Activated naive CD8-positive, alpha-beta T cell treated with anti-CD3 and anti-CD28 coated beads for 36 hours (primary cell): ENCODE measurements at regions not wholly inside any gene's neighbourhood (a gene's known extent, or its start where the extent isn't known, plus 50 kb on each side); places are given as distances from the start of the nearest gene placed in this dataset.
"Not testable (repeated sequence)": the region's sequence is repeated elsewhere in the genome, so short reads cannot be mapped to it uniquely, and the experiment has no call there.

Experiments
- DNase-seq: peaks from one replicate; pipeline ENCODE4 v3.0.0; 2021
- H3K27ac Mint-ChIP-seq: one replicate; pipeline ENCODE4 v1.8.0; 2022; ENCODE audit warnings: mild to moderate bottlenecking, moderate library complexity, mixed read lengths
- H3K27me3 Mint-ChIP-seq: one replicate; pipeline ENCODE4 v1.8.0; 2022; ENCODE audit warnings: mild to moderate bottlenecking, mixed read lengths
- H3K36me3 Mint-ChIP-seq: one replicate; pipeline ENCODE4 v1.8.0; 2021; ENCODE audit warnings: mild to moderate bottlenecking, mixed read lengths
- H3K4me1 Mint-ChIP-seq: one replicate; pipeline ENCODE4 v1.8.0; 2021; ENCODE audit warnings: mixed read lengths
- H3K4me3 Mint-ChIP-seq: one replicate; pipeline ENCODE4 v1.8.0; 2022; ENCODE audit warnings: mild to moderate bottlenecking, moderate library complexity, mixed read lengths
- H3K9me3 Mint-ChIP-seq: one replicate; pipeline ENCODE4 v1.8.0; 2022; ENCODE audit warnings: mixed read lengths

- no peaks in the 10 kb centered on the region for H3K9me3 Mint-ChIP-seq
- H3K27me3 Mint-ChIP-seq = peaks cover 3% of the 10 kb centered on the region
- no peaks in the 10 kb centered on the region for H3K36me3 Mint-ChIP-seq
- H3K4me1 Mint-ChIP-seq = no peaks in the 10 kb centered on the region
- DNase-seq = no peak
- no peak overlapping the region for H3K4me3 Mint-ChIP-seq
- H3K27ac Mint-ChIP-seq = no peak overlapping the region
These were observed 504.4 kb upstream of the TNP1 start for GRCh38 chr2:217364224-217364623.

- Mint-ChIP-seq H3K36me3 (no peaks in the 10 kb centered on the region), H3K4me1 (no peaks in the 10 kb centered on the region), H3K9me3 (no peaks in the 10 kb centered on the region), H3K4me3 (no peak overlapping the region), H3K27ac (no peak overlapping the region), H3K27me3 (peaks cover 3% of the 10 kb centered on the region)
- DNase-seq = no peak
These were observed 503.6 kb upstream of the TNP1 start for GRCh38 chr2:217363470-217363869.

- no peak overlapping the region for H3K4me3 Mint-ChIP-seq
- H3K27me3 Mint-ChIP-seq = peaks cover 3% of the 10 kb centered on the region
- no peak overlapping the region for H3K27ac Mint-ChIP-seq
- no peaks in the 10 kb centered on the region for H3K36me3 Mint-ChIP-seq
- no peaks in the 10 kb centered on the region for H3K9me3 Mint-ChIP-seq
- no peaks in the 10 kb centered on the region for H3K4me1 Mint-ChIP-seq
- DNase-seq = no peak
These were observed 502.8 kb upstream of the TNP1 start for GRCh38 chr2:217362710-217363109.

- Mint-ChIP-seq H3K4me1 (no peaks in the 10 kb centered on the region), H3K36me3 (no peaks in the 10 kb centered on the region), H3K9me3 (no peaks in the 10 kb centered on the region), H3K27me3 (peaks cover 3% of the 10 kb centered on the region), H3K4me3 (no peak overlapping the region), H3K27ac (no peak overlapping the region)
- DNase-seq = no peak
These were observed 502.4 kb upstream of the TNP1 start for GRCh38 chr2:217362286-217362685.

GRCh38 chr2:217361483-217361880 is 501.6 kb upstream of the TNP1 start:
- no peak overlapping the region for H3K4me3 Mint-ChIP-seq

GRCh38 chr2:217360781-217361482 is 501.1 kb upstream of the TNP1 start:
- no peaks in the 10 kb centered on the region for H3K36me3 Mint-ChIP-seq
- no peak for DNase-seq
- no peak overlapping the region for H3K27ac Mint-ChIP-seq
- H3K4me3 Mint-ChIP-seq = no peak overlapping the region
- H3K4me1 Mint-ChIP-seq = no peaks in the 10 kb centered on the region
- no peaks in the 10 kb centered on the region for H3K9me3 Mint-ChIP-seq
- H3K27me3 Mint-ChIP-seq = peaks cover 3% of the 10 kb centered on the region

More at GRCh38 chr2:217361483-217361880, 501.6 kb upstream of the TNP1 start:
- no peak for DNase-seq
- Mint-ChIP-seq H3K36me3 (no peaks in the 10 kb centered on the region), H3K4me1 (no peaks in the 10 kb centered on the region), H3K27me3 (peaks cover 3% of the 10 kb centered on the region), H3K9me3 (no peaks in the 10 kb centered on the region), H3K27ac (no peak overlapping the region)

GRCh38 chr2:217360111-217360510 is 500.2 kb upstream of the TNP1 start:
- DNase-seq = no peak
- no peak overlapping the region for H3K27ac Mint-ChIP-seq
- H3K27me3 Mint-ChIP-seq = peaks cover 3% of the 10 kb centered on the region

GRCh38 chr2:217357886-217358620 is 498.2 kb upstream of the TNP1 start:
- no peaks in the 10 kb centered on the region for H3K27me3 Mint-ChIP-seq
- no peaks in the 10 kb centered on the region for H3K9me3 Mint-ChIP-seq
- no peaks in the 10 kb centered on the region for H3K36me3 Mint-ChIP-seq
- no peak for DNase-seq
- no peak overlapping the region for H3K4me3 Mint-ChIP-seq
- no peak overlapping the region for H3K27ac Mint-ChIP-seq
- H3K4me1 Mint-ChIP-seq = no peaks in the 10 kb centered on the region

More at GRCh38 chr2:217360111-217360510, 500.2 kb upstream of the TNP1 start:
- H3K9me3 Mint-ChIP-seq = no peaks in the 10 kb centered on the region
- no peaks in the 10 kb centered on the region for H3K4me1 Mint-ChIP-seq
- H3K4me3 Mint-ChIP-seq = no peak overlapping the region
- H3K36me3 Mint-ChIP-seq = no peaks in the 10 kb centered on the region

- Mint-ChIP-seq H3K4me1 (no peaks in the 10 kb centered on the region), H3K9me3 (no peaks in the 10 kb centered on the region), H3K4me3 (no peak overlapping the region), H3K27ac (no peak overlapping the region), H3K36me3 (no peaks in the 10 kb centered on the region), H3K27me3 (no peaks in the 10 kb centered on the region)
- DNase-seq = no peak
These were observed 496.9 kb upstream of the TNP1 start for GRCh38 chr2:217356781-217357180.

GRCh38 chr2:217356142-217356541 is 496.3 kb upstream of the TNP1 start:
- no peak overlapping the region for H3K27ac Mint-ChIP-seq
- no peaks in the 10 kb centered on the region for H3K9me3 Mint-ChIP-seq
- no peak for DNase-seq
- no peak overlapping the region for H3K4me3 Mint-ChIP-seq
- no peaks in the 10 kb centered on the region for H3K4me1 Mint-ChIP-seq
- no peaks in the 10 kb centered on the region for H3K36me3 Mint-ChIP-seq
- no peaks in the 10 kb centered on the region for H3K27me3 Mint-ChIP-seq

- Mint-ChIP-seq H3K9me3 (peaks cover 11% of the 10 kb centered on the region), H3K27me3 (no peaks in the 10 kb centered on the region), H3K4me3 (no peak overlapping the region), H3K4me1 (no peaks in the 10 kb centered on the region), H3K27ac (no peak overlapping the region), H3K36me3 (peaks cover 2% of the 10 kb centered on the region)
- no peak for DNase-seq
These were observed 493.7 kb upstream of the TNP1 start for GRCh38 chr2:217353591-217353990.

- DNase-seq = no peak
- peaks cover 2% of the 10 kb centered on the region for H3K36me3 Mint-ChIP-seq
- no peaks in the 10 kb centered on the region for H3K4me1 Mint-ChIP-seq
- H3K9me3 Mint-ChIP-seq = peaks cover 16% of the 10 kb centered on the region
- H3K27me3 Mint-ChIP-seq = no peaks in the 10 kb centered on the region
- no peak overlapping the region for H3K27ac Mint-ChIP-seq
- no peak overlapping the region for H3K4me3 Mint-ChIP-seq
These were observed 491.5 kb upstream of the TNP1 start for GRCh38 chr2:217351378-217351777.

GRCh38 chr2:217349251-217349650 is 489.4 kb upstream of the TNP1 start:
- H3K36me3 Mint-ChIP-seq = peaks cover 2% of the 10 kb centered on the region
- peaks cover 16% of the 10 kb centered on the region for H3K9me3 Mint-ChIP-seq
- DNase-seq = no peak
- H3K4me3 Mint-ChIP-seq = no peak overlapping the region
- no peaks in the 10 kb centered on the region for H3K4me1 Mint-ChIP-seq
- H3K27ac Mint-ChIP-seq = no peak overlapping the region
- no peaks in the 10 kb centered on the region for H3K27me3 Mint-ChIP-seq

GRCh38 chr2:217347630-217348029 is 487.8 kb upstream of the TNP1 start:
- H3K4me3 Mint-ChIP-seq, H3K36me3 Mint-ChIP-seq, H3K27ac Mint-ChIP-seq, H3K4me1 Mint-ChIP-seq, DNase-seq, H3K27me3 Mint-ChIP-seq: not testable (repeated sequence)
- H3K9me3 Mint-ChIP-seq = peaks cover 16% of the 10 kb centered on the region

GRCh38 chr2:217346043-217346442 is 486.2 kb upstream of the TNP1 start:
- H3K4me3 Mint-ChIP-seq, H3K36me3 Mint-ChIP-seq, DNase-seq, H3K27me3 Mint-ChIP-seq, H3K27ac Mint-ChIP-seq, H3K4me1 Mint-ChIP-seq: not testable (repeated sequence)
- H3K9me3 Mint-ChIP-seq = peaks cover 16% of the 10 kb centered on the region

- H3K36me3 Mint-ChIP-seq = no peaks in the 10 kb centered on the region
- no peaks in the 10 kb centered on the region for H3K4me1 Mint-ChIP-seq
- H3K27me3 Mint-ChIP-seq = no peaks in the 10 kb centered on the region
- no peaks in the 10 kb centered on the region for H3K9me3 Mint-ChIP-seq
- no peak overlapping the region for H3K27ac Mint-ChIP-seq
- H3K4me3 Mint-ChIP-seq = no peak overlapping the region
- no peak for DNase-seq
These were observed 481.0 kb upstream of the TNP1 start for GRCh38 chr2:217340899-217341298.
